KMS-11 (cell line): ENCODE measurements at regions not wholly inside any gene's neighbourhood (a gene's known extent, or its start where the extent isn't known, plus 50 kb on each side); places are given as distances from the start of the nearest gene placed in this dataset.
"Not testable (repeated sequence)": the region's sequence is repeated elsewhere in the genome, so short reads cannot be mapped to it uniquely, and the experiment has no call there.

Experiments used
- H2AFZ ChIP-seq: fragments of 200-600 bp; sonication (generic); 2 replicates; pipeline ENCODE4 v1.6.1; 2016; ENCODE audit warnings: antibody characterized with exemption, mixed run types, low read depth
- H3K27ac ChIP-seq: fragments of 200-600 bp; sonication (generic); 2 replicates; pipeline ENCODE4 v1.6.1; 2016; ENCODE audit warnings: mild to moderate bottlenecking, mixed run types
- H3K27me3 ChIP-seq: fragments of 200-600 bp; sonication (generic); 2 replicates; pipeline ENCODE4 v1.6.1; 2017; ENCODE audit warnings: mild to moderate bottlenecking, low read depth, mixed run types, moderate library complexity; ENCODE audit not compliant: insufficient read depth
- H3K36me3 ChIP-seq: fragments of 200-600 bp; sonication (generic); 2 replicates; pipeline ENCODE4 v1.6.1; 2017; ENCODE audit warnings: mild to moderate bottlenecking, mixed run types; ENCODE audit not compliant: insufficient read depth
- H3K4me1 ChIP-seq: fragments of 200-600 bp; sonication (generic); 2 replicates; pipeline ENCODE4 v1.6.1; 2016; ENCODE audit warnings: mild to moderate bottlenecking, low read depth, mixed run types; ENCODE audit not compliant: poor library complexity, severe bottlenecking
- H3K4me2 ChIP-seq: fragments of 200-600 bp; sonication (generic); 2 replicates; pipeline ENCODE4 v1.7.0; 2016; ENCODE audit warnings: mild to moderate bottlenecking, mixed run types
- H3K4me3 ChIP-seq: fragments of 200-600 bp; sonication (generic); IDR thresholded peaks from 2 replicates; pipeline ENCODE4 v1.6.1; 2017; ENCODE audit warnings: low read depth, low read length, mixed read lengths; ENCODE audit not compliant: insufficient read depth
- H3K79me2 ChIP-seq: fragments of 200-600 bp; sonication (generic); 2 replicates; pipeline ENCODE4 v1.6.1; 2016; ENCODE audit warnings: low read depth, mixed run types; ENCODE audit not compliant: insufficient read depth
- H3K9ac ChIP-seq: fragments of 200-600 bp; sonication (generic); 2 replicates; pipeline ENCODE4 v1.6.1; 2016; ENCODE audit warnings: mild to moderate bottlenecking, mixed run types
- H4K20me1 ChIP-seq: fragments of 200-600 bp; sonication (generic); 2 replicates; pipeline ENCODE4 v1.6.1; 2016; ENCODE audit warnings: mild to moderate bottlenecking, mixed run types; ENCODE audit not compliant: insufficient read depth
- CTCF ChIP-seq: fragments of 200-600 bp; sonication (generic); conservative IDR thresholded peaks from 2 replicates; pipeline ENCODE4 v1.6.1; 2017; ENCODE audit warnings: low read depth, mild to moderate bottlenecking, antibody characterized with exemption, low read length, moderate library complexity, mixed read lengths

GRCh38 chr5:67984546-67984945 is 231.0 kb upstream of the PIK3R1 start:
- H3K9ac ChIP-seq: no peak overlapping the region
- no peaks in the 10 kb centered on the region for H3K27me3 ChIP-seq
- H3K36me3 ChIP-seq: no peaks in the 10 kb centered on the region
- no peaks in the 10 kb centered on the region for H4K20me1 ChIP-seq
- no peak overlapping the region for H2AFZ ChIP-seq
- peaks cover 4% of the 10 kb centered on the region for H3K4me1 ChIP-seq
- H3K79me2 ChIP-seq: no peaks in the 10 kb centered on the region
- no peak overlapping the region for H3K27ac ChIP-seq
- TF ChIP-seq CTCF: no peak
- H3K4me2 ChIP-seq: no peak overlapping the region
- H3K4me3 ChIP-seq: no peak overlapping the region

- Histone ChIP-seq H3K36me3 (no peaks in the 10 kb centered on the region), H3K4me3 (no peak overlapping the region), H3K9ac (no peak overlapping the region), H2AFZ (no peak overlapping the region), H3K27me3 (no peaks in the 10 kb centered on the region), H3K4me1 (peaks cover 4% of the 10 kb centered on the region), H3K79me2 (no peaks in the 10 kb centered on the region), H4K20me1 (no peaks in the 10 kb centered on the region), H3K4me2 (no peak overlapping the region), H3K27ac (no peak overlapping the region)
- TF ChIP-seq CTCF: no peak
Observed at GRCh38 chr5:67983251-67984110, 232.1 kb upstream of the PIK3R1 start.

GRCh38 chr5:67982160-67982559 is 233.4 kb upstream of the PIK3R1 start:
- H3K4me1 ChIP-seq, H2AFZ ChIP-seq, H4K20me1 ChIP-seq: not testable (repeated sequence)

GRCh38 chr5:67978171-67978570 is 237.4 kb upstream of the PIK3R1 start:
- H3K27me3 ChIP-seq: no peaks in the 10 kb centered on the region
- H3K27ac ChIP-seq: no peak overlapping the region
- H3K9ac ChIP-seq: no peak overlapping the region
- H4K20me1 ChIP-seq: no peaks in the 10 kb centered on the region
- H2AFZ ChIP-seq: no peak overlapping the region
- no peak overlapping the region for H3K4me3 ChIP-seq
- no peak for TF ChIP-seq CTCF
- peaks cover 1% of the 10 kb centered on the region for H3K4me1 ChIP-seq
- H3K4me2 ChIP-seq: no peak overlapping the region
- no peaks in the 10 kb centered on the region for H3K36me3 ChIP-seq
- H3K79me2 ChIP-seq: no peaks in the 10 kb centered on the region

More at GRCh38 chr5:67982160-67982559, 233.4 kb upstream of the PIK3R1 start:
- H3K9ac ChIP-seq, H3K4me3 ChIP-seq, H3K27ac ChIP-seq, H3K4me2 ChIP-seq, H3K27me3 ChIP-seq, H3K79me2 ChIP-seq, H3K36me3 ChIP-seq: not testable (repeated sequence)
